GM19035 (cell line): ENCODE measurements at regions not wholly inside any gene's neighbourhood (a gene's known extent, or its start where the extent isn't known, plus 50 kb on each side); places are given as distances from the start of the nearest gene placed in this dataset.
"Not testable (repeated sequence)": the region's sequence is repeated elsewhere in the genome, so short reads cannot be mapped to it uniquely, and the experiment has no call there.

Experiments used
- ATAC-seq: cut with Tn5 transposase; IDR thresholded peaks from one replicate; pipeline ENCODE4 v1.9.1; 2021; ENCODE audit not compliant: unreplicated experiment

GRCh38 chr3:125645616-125646015 lies 50.3 kb upstream of the OSBPL11 start:
- ATAC-seq: no peak

GRCh38 chr3:125646581-125646980 lies 51.3 kb upstream of the OSBPL11 start:
- ATAC-seq: no peak

GRCh38 chr3:125647318-125648014 lies 52.2 kb upstream of the OSBPL11 start:
- no peak for ATAC-seq

- ATAC-seq: no peak
Measured at GRCh38 chr3:125651244-125651643, 55.9 kb upstream of the OSBPL11 start.

GRCh38 chr3:125652349-125652748 lies 57.1 kb upstream of the OSBPL11 start:
- no peak for ATAC-seq

- no peak for ATAC-seq
Measured at GRCh38 chr3:125654526-125654925, 59.2 kb upstream of the OSBPL11 start.

- ATAC-seq: no peak
Measured at GRCh38 chr3:125662675-125663074, 67.4 kb upstream of the OSBPL11 start.

GRCh38 chr3:125670352-125670751 lies 75.1 kb upstream of the OSBPL11 start:
- ATAC-seq: no peak

- no peak for ATAC-seq
Measured at GRCh38 chr3:125670945-125671344, 75.6 kb upstream of the OSBPL11 start.

GRCh38 chr3:125671461-125672243 lies 76.4 kb upstream of the OSBPL11 start:
- ATAC-seq: no peak

GRCh38 chr3:125675791-125676190 lies 80.5 kb upstream of the OSBPL11 start:
- ATAC-seq: no peak

- no peak for ATAC-seq
Measured at GRCh38 chr3:125679258-125679657, 84.0 kb upstream of the OSBPL11 start.

GRCh38 chr3:125681146-125681545 lies 85.8 kb upstream of the OSBPL11 start:
- no peak for ATAC-seq

- ATAC-seq: not testable (repeated sequence)
Measured at GRCh38 chr3:125681906-125682305, 86.6 kb upstream of the OSBPL11 start.

GRCh38 chr3:125682610-125683009 lies 87.3 kb upstream of the OSBPL11 start:
- ATAC-seq: not testable (repeated sequence)

- ATAC-seq: no peak
Measured at GRCh38 chr3:125683067-125683829, 88.0 kb upstream of the OSBPL11 start.

- ATAC-seq: no peak
Measured at GRCh38 chr3:125684199-125684598, 88.9 kb upstream of the OSBPL11 start.

- not testable (repeated sequence) for ATAC-seq
Measured at GRCh38 chr3:125685741-125686140, 90.4 kb upstream of the OSBPL11 start.

- ATAC-seq: no peak
Measured at GRCh38 chr3:125692361-125692760, 97.1 kb upstream of the OSBPL11 start.

GRCh38 chr3:125693887-125694286 lies 98.6 kb upstream of the OSBPL11 start:
- no peak for ATAC-seq

GRCh38 chr3:125694761-125695294 lies 99.5 kb upstream of the OSBPL11 start:
- ATAC-seq: no peak
